Astrocyte of the cerebellum (primary cell): ENCODE measurements at regions not wholly inside any gene's neighbourhood (a gene's known extent, or its start where the extent isn't known, plus 50 kb on each side); places are given as distances from the start of the nearest gene placed in this dataset.

Experiments
- DNase-seq: peaks from one replicate; pipeline ENCODE4 v3.0.0-alpha.2; 2011; ENCODE audit warnings: low read depth
- H3K4me3 ChIP-seq: 2 replicates; pipeline ENCODE4 v1.5.1; 2011; ENCODE audit warnings: mild to moderate bottlenecking, low read depth, low read length, moderate library complexity
- in situ Hi-C: cut with HindIII; loops from 2 replicates; pipeline ENCODE4 v1.10.0; 2017; ENCODE audit warnings: low sequenced_read_pairs
- TF ChIP-seq, protein P1 (sequence below): IDR thresholded peaks from 2 replicates; pipeline ENCODE4 v1.5.1; 2012; ENCODE audit warnings: low read length, low read depth, moderate library complexity, mild to moderate bottlenecking; ENCODE audit errors: missing control alignments

DNA sequence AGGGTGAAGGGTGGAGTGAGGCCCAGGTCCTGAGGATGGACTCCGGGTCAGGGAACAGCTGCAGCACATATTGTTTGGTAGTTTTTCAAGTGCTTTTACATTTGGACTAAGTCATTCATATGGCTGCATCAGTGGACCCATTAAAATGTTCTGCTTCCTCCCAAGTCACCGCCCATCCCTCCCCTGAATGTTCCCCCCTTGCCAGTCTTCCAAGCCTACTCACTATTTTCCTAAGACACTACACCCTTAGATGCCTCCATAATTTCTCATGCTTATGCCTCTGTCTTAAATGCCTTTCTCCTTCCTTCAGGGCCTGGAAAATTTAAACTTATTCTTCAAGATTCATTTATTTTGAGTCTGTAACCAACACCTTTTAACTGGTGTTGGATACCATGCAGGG is 86.6 kb upstream of the NR4A3 start:
- in situ Hi-C loops: no loop called here
- no peak overlapping the region for H3K4me3 ChIP-seq
- DNase-seq: no peak
- TF ChIP-seq, protein P1, sequence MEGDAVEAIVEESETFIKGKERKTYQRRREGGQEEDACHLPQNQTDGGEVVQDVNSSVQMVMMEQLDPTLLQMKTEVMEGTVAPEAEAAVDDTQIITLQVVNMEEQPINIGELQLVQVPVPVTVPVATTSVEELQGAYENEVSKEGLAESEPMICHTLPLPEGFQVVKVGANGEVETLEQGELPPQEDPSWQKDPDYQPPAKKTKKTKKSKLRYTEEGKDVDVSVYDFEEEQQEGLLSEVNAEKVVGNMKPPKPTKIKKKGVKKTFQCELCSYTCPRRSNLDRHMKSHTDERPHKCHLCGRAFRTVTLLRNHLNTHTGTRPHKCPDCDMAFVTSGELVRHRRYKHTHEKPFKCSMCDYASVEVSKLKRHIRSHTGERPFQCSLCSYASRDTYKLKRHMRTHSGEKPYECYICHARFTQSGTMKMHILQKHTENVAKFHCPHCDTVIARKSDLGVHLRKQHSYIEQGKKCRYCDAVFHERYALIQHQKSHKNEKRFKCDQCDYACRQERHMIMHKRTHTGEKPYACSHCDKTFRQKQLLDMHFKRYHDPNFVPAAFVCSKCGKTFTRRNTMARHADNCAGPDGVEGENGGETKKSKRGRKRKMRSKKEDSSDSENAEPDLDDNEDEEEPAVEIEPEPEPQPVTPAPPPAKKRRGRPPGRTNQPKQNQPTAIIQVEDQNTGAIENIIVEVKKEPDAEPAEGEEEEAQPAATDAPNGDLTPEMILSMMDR: no peak

DNA sequence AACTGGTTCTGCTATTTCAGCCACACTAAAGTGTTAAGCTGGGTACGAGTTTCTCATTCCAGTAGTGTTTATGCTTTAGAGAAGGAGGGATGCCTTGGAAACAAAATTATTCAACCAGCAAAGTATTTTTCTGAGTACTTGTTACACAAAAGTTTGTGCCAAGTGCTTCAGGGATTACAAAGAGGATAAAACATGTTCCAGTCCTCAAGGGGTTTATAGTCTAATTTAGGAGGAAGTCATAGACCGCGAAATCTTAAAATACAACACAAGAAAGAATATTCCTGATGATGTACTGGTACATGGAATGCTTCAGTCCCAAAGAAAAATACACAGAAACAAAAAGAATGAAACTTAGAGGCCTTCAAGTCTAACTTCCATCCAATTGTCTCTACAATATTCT is 85.4 kb upstream of the NR4A3 start:
- in situ Hi-C loops: no loop called here
- no peak for DNase-seq
- H3K4me3 ChIP-seq: no peak overlapping the region
- TF ChIP-seq, protein P1: no peak

DNA sequence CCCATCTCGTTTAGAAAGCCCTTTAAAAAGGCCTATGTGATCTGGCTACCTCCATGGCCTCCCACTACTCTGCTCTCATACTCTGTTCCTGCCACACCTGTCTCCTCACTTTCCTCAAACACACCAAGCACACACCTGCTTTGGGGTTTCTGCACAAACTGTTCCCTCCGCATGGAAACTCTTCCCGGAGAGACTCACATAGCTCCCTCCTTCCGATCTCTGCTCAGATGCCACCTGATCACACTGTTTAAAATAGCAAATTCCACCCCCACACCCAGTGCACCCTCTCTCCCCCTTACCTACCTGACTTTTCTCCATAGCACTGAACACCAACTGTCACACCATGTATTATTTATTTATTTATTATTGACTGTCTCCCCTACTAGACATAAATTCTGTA is 84.0 kb upstream of the NR4A3 start:
- no peak overlapping the region for H3K4me3 ChIP-seq
- DNase-seq: no peak
- TF ChIP-seq, protein P1: no peak
- in situ Hi-C loops: no loop called here

DNA sequence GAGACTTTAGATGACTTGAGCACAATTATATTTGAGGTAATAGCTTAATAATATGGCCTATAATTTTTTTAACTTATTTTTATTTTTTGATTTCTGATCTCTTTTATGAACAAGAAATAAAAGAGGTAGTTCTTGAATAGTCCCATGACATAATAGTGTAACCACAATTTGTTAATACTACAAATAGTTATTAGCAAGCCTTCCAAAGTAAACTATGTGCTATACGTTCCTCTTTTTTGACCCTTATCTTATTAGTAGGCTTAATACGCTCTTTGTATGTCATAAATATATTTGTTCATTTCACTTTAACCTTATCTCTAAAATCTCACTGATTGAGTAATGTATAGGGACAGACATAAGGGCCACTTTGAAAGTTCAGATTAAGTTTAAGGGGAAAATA is 78.7 kb upstream of the NR4A3 start:
- TF ChIP-seq, protein P1: no peak
- no peak overlapping the region for H3K4me3 ChIP-seq
- in situ Hi-C loops: no loop called here
- DNase-seq: no peak

DNA sequence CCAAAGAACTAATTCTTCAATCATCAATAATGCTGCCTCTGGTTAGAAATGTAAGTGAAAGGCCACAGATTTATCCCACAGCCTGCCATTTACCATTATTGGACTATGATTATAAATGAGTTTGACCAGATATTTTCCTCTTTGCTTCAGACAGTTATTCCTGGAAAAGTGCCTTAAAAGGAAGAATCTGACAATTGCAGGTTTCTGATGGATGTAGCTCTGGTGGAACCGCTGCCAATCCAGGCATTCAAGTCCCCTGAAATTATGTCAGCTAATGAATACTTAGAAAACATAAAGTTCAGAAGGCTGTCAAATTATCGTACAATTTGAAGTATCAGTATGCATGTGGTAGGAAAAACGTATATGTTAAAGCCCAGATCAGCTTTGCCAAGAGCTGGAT is 78.2 kb upstream of the NR4A3 start:
- TF ChIP-seq, protein P1: no peak
- DNase-seq: no peak
- in situ Hi-C loops: no loop called here
- no peak overlapping the region for H3K4me3 ChIP-seq

DNA sequence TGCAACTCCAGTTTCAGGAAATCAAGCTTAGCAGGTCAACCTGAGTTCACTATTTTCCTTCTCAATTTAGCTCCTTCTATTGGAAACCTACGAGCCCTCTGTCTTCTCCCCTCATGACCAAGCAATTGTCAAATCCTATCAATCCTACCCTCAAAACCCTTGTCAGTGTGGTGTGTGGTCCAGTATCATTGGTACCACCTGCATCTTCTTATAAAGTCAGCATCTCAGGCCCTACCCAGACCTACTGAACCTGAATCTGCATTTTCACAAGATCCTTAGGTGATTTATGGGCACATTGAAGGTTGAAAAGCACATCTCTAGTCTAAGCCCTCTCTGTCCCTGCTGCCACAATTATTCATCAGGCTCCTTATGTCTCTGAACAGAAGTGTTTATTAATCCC is 77.6 kb upstream of the NR4A3 start:
- in situ Hi-C loops: no loop called here
- TF ChIP-seq, protein P1: no peak
- no peak overlapping the region for H3K4me3 ChIP-seq
- DNase-seq: no peak

DNA sequence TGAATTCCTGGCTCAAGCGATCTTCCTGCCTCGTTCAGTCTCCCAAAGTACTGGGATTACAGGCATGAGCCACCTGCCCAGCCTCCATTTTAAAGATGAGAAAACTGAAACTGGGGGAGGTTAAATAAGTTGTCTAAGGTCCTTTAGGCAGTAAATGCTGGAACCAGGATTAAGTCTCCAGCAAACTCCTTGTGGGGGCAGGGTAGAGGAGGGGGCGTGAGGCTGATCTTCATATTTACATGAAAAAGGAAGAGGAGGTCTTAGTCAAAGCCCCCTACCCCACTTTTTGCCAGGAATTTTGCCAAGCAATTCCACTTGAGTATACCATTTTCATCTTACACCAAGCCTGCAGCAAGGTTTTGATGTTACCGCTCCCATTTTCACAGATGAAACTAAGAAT is 76.6 kb upstream of the NR4A3 start:
- DNase-seq: no peak
- H3K4me3 ChIP-seq: no peak overlapping the region
- in situ Hi-C loops: no loop called here
- TF ChIP-seq, protein P1: no peak
